GM18508 (cell line): ENCODE measurements at regions not wholly inside any gene's neighbourhood (a gene's known extent, or its start where the extent isn't known, plus 50 kb on each side); places are given as distances from the start of the nearest gene placed in this dataset.

ENCODE experiments used
- ATAC-seq: cut with Tn5 transposase; IDR thresholded peaks from one replicate; pipeline ENCODE4 v1.9.1; 2021; ENCODE audit warnings: moderate number of reproducible peaks; ENCODE audit not compliant: insufficient read depth, unreplicated experiment

- ATAC-seq, result no peak
These were observed 139.7 kb downstream of the DDX1 start for GRCh38 chr2:15731213-15731888.

GRCh38 chr2:15731889-15732271 is 140.2 kb downstream of the DDX1 start:
- no peak for ATAC-seq

- ATAC-seq, result peak; percentile 92
These were observed 140.8 kb downstream of the DDX1 start for GRCh38 chr2:15732341-15733077.

GRCh38 chr2:15733867-15734673 is 142.4 kb downstream of the DDX1 start:
- ATAC-seq, result no peak

GRCh38 chr2:15734674-15735483 is 143.2 kb downstream of the DDX1 start:
- no peak for ATAC-seq

GRCh38 chr2:15735484-15736326 is 144.0 kb downstream of the DDX1 start:
- ATAC-seq, result no peak

GRCh38 chr2:15736396-15737180 is 144.9 kb downstream of the DDX1 start:
- ATAC-seq, result no peak

- no peak for ATAC-seq
These were observed 145.9 kb downstream of the DDX1 start for GRCh38 chr2:15737314-15738224.

- no peak for ATAC-seq
These were observed 146.5 kb downstream of the DDX1 start for GRCh38 chr2:15738225-15738546.

GRCh38 chr2:15738943-15739342 is 147.3 kb downstream of the DDX1 start:
- ATAC-seq, result no peak

- ATAC-seq, result no peak
These were observed 153.2 kb downstream of the DDX1 start for GRCh38 chr2:15744820-15745219.

- ATAC-seq, result no peak
These were observed 153.7 kb downstream of the DDX1 start for GRCh38 chr2:15745350-15745749.

- no peak for ATAC-seq
These were observed 154.4 kb downstream of the DDX1 start for GRCh38 chr2:15745907-15746702.

- ATAC-seq, result no peak
These were observed 155.3 kb downstream of the DDX1 start for GRCh38 chr2:15746703-15747550.

- ATAC-seq, result no peak
These were observed 156.2 kb downstream of the DDX1 start for GRCh38 chr2:15747603-15748471.
